Astrocyte (in vitro differentiated cells and primary cell): ENCODE measurements at regions not wholly inside any gene's neighbourhood (a gene's known extent, or its start where the extent isn't known, plus 50 kb on each side); places are given as distances from the start of the nearest gene placed in this dataset.

Experiments
- CTCF ChIP-seq: IDR thresholded peaks from 2 replicates; pipeline ENCODE4 v1.5.1; 2011; ENCODE audit warnings: low read depth, mild to moderate bottlenecking, inconsistent platforms, low read length, moderate library complexity; ENCODE audit not compliant: insufficient read depth
- EZH2 ChIP-seq: IDR thresholded peaks from 2 replicates; pipeline ENCODE4 v1.6.1; 2012; ENCODE audit warnings: mild to moderate bottlenecking, low read length, inconsistent platforms; ENCODE audit not compliant: insufficient read depth

- TF ChIP-seq CTCF, result no peak
- TF ChIP-seq EZH2, result no peak
These were observed 143.9 kb upstream of the DIPK2B start for GRCh38 chrX:45344594-45344993.
